GM12875 (cell line): ENCODE measurements at regions not wholly inside any gene's neighbourhood (a gene's known extent, or its start where the extent isn't known, plus 50 kb on each side); places are given as distances from the start of the nearest gene placed in this dataset.

Experiments used
- H3K4me3 ChIP-seq: one replicate; pipeline ENCODE4 v1.5.1; 2011; ENCODE audit warnings: low read depth, low read length, control low read depth
- TF ChIP-seq, protein P1 (sequence below): IDR thresholded peaks from 2 replicates; pipeline ENCODE4 v1.5.1; 2011; ENCODE audit warnings: low read depth, mild to moderate bottlenecking, control low read depth, inconsistent platforms, low read length, moderate library complexity, borderline replicate concordance; ENCODE audit not compliant: insufficient read depth

DNA sequence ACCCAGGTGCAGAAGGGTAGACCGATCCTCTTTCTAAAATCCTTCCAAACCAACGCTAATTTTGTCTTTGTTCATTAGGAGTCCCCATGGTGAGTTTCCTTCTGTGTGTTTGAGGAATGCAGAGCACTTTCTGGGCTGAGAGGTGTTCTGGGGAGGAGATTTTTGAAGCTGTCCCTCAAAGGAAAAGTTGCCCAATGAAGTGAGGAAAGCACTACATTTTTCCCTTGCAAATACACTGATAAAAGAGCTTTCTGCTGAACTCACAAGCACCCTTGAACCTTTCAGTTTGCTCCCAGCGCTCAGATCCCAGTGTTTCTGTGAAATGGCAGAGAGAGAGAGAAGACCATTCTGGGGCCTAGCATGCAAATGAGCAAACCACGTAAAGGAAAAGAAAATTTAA, 299.6 kb upstream of the FANCL start:
- H3K4me3 ChIP-seq: no peak overlapping the region
- TF ChIP-seq, protein P1, sequence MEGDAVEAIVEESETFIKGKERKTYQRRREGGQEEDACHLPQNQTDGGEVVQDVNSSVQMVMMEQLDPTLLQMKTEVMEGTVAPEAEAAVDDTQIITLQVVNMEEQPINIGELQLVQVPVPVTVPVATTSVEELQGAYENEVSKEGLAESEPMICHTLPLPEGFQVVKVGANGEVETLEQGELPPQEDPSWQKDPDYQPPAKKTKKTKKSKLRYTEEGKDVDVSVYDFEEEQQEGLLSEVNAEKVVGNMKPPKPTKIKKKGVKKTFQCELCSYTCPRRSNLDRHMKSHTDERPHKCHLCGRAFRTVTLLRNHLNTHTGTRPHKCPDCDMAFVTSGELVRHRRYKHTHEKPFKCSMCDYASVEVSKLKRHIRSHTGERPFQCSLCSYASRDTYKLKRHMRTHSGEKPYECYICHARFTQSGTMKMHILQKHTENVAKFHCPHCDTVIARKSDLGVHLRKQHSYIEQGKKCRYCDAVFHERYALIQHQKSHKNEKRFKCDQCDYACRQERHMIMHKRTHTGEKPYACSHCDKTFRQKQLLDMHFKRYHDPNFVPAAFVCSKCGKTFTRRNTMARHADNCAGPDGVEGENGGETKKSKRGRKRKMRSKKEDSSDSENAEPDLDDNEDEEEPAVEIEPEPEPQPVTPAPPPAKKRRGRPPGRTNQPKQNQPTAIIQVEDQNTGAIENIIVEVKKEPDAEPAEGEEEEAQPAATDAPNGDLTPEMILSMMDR: no peak

DNA sequence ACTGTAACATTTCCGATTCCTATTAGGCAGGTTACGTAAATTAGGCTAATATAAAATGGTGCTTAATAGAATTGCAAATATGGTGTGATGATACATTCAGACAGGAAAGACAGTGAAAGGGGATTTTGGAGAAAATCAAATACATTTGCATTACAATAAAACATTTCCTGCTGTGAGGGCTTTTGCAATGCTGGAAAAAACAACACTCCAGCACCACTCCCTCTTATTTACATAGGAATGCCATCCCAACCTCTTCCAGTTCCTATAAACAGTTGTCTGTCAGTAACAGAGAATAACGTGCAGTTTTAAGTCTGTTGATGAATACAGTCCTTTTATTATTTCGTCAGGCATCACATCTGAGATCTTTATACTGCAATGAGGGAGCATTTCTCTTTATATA, 298.8 kb upstream of the FANCL start:
- no peak overlapping the region for H3K4me3 ChIP-seq
- TF ChIP-seq, protein P1: no peak

DNA sequence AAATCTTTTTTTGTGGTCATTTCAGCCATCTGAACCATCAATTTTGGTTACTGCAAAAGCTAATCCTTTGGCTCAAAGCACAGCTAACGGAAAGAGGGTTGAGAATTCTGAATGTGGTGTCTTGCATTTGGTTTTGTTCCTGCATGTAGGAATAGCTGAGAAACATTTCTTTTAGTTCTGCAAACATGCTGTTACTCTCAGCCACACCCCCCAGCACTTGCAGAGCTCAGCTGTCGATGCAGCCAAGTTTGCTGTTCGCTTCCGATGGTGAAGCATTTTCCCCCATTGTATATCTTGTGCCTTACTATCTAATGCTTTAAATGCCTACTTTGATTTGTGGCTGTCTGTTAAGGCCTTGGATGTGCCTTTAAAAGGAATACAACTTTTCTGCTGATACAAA, 294.9 kb upstream of the FANCL start:
- H3K4me3 ChIP-seq: no peak overlapping the region
- TF ChIP-seq, protein P1: no peak

DNA sequence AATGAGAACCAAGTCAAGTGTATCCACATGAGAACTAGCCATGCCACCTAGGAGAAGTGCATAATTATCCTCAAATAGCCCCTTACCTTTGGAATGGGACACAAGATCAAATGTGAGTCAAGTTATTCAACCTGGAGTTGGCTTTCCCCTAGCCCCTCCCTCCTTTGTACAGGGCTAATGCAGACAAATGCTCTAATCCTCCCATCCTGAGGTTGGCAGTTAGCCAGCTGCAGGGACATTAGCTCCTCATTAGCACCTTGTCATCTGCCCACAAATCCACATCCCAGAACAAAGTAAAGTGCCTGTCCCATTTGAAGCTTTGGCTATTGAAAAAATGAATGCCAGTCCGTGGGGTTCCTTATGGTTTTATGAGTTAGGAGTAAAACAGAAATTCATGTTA, 294.1 kb upstream of the FANCL start:
- TF ChIP-seq, protein P1: no peak
- H3K4me3 ChIP-seq: no peak overlapping the region

DNA sequence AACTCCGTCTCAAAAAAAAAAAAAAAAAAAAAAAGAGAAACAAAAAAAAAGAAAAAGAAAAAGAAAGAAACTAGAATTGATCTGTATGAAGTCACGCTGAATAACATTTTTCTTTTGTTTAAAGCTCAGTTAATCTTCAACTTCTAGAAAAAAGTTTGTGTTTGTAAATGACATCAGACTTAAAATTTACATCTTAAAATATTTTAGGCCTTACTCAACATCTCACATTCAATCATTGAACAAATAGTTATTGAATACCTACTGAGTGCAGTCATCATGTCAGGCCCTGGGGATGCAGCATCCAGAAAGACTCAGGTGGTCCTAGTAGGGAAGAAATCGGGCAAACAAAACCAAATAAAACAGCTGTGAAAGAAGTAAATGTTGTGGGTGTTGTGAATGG, 292.3 kb upstream of the FANCL start:
- H3K4me3 ChIP-seq: no peak overlapping the region
- TF ChIP-seq, protein P1: no peak

DNA sequence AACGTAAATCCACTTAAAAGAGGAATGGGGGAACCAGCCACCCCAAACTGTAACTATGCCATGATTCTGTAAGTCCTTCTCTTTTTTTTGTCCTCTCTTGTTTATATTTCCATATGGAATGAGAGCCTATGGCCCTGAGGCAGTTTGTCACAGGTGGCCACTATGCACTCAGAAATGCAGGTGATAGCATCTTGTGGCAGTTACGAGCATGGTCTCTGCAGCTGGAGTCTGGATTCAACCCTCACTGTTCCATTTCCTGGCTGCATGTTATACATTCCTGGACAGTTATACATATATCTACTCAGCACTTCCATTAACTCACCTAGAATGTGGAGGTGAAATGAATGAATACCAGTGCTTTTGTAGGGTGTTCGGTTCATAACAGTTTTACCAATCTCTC, 291.5 kb upstream of the FANCL start:
- TF ChIP-seq, protein P1: no peak
- H3K4me3 ChIP-seq: no peak overlapping the region

DNA sequence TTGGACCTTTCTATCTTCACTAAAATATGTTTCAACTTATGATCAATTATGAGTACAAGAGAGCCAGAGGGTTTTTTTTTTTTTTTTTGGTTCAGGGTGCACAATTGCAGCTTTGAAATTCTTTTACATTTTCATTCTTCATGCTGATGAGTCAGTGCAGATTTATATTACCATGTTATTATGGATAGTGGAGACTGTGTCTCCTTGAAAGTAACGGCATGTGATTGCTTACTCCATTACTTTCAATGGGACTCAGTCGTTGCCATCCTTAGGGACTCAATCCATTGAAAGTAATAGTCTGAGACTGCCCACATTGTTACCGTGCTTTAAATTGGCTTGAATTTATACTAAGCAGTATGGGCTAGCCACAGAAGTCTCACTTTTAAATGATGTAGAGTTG, 286.5 kb upstream of the FANCL start:
- TF ChIP-seq, protein P1: no peak
- no peak overlapping the region for H3K4me3 ChIP-seq
